ENCODE measurements at regions not wholly inside any gene's neighbourhood (a gene's known extent, or its start where the extent isn't known, plus 50 kb on each side); places are given as distances from the start of the nearest gene placed in this dataset.

DNA sequence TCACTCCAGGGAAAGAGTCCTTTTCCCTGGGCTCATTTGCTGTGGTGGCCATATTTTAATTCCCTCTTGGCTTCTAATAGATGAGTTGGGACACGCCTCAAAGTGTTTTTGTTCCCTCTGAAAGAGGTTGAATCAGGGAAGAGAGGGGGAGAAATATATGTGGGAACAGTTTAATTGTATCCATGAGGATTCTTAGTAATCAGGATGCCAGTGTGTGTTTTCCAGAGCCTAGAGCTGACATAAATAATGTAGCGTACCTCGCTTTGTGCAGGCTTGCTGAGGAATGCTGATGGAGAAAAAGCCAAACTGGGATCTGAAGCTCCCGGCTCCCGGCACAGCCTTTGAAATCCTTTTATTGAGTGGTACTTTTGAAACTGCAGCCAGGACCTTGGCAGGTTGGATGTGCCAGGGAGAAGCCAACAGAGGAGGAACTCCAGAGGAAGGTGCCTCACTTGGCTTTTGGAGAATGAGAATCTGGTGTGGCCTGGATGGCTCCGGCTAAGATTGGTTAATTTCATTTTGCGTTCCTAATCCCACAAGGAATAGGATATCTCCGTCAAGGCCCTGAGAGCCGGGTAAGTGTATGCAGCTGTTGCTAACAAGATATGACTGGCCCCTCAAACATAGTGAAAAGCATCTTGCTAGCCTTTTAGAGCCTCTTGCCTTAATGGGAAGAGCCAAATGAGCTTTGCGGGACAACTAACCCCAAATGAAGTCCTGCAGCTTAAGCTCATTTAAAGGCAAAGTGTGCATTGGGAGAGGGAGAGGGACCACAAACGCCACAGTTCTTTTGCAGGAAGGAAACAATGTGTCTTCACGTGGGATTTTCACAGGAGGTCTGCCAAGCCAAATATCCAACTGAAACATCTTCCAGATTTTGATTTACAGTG is 471.1 kb upstream of the WWC1 start:
- H3K9me3 Mint-ChIP-seq: peaks cover 0 to 7% (median 1%) of the 10 kb centered on the region in 8 donors
- no peaks in the 10 kb centered on the region for H3K9me3 ChIP-seq (ENCODE audit: control insufficient read depth in 1 of 2, low read length in 2 of 2)

DNA sequence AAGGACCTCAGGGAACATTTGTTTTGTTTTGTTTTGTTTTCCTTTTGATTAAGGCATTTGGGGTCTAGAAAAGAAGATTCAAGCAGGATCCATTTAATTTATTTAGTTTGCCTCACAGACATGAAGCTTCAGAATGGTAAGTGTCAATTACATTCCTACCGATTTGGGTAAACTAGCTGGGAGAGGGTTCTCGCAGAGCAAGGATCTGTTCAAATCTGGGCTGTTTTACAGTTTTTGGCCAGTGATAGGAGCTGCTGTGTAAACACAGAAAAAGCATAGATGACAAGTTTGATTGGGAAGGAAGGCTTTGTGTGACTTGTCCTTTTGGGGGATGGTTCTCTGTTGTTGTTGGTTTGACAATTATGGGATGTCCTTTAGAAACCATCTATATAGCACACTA is 470.3 kb upstream of the WWC1 start:
- Mint-ChIP-seq H3K4me3 (no peak overlapping the region), H3K4me1 (no peaks in the 10 kb centered on the region), H3K36me3 (no peaks in the 10 kb centered on the region), H3K27ac (no peak overlapping the region), H3K9me3 (peaks cover 0 to 5% (median 3%) of the 10 kb centered on the region in 8 donors), H3K27me3 (no peaks in the 10 kb centered on the region)
- no peaks in the 10 kb centered on the region for H3K9me3 ChIP-seq (ENCODE audit: control insufficient read depth in 1 of 2, low read length in 2 of 2)
- H3K27ac ChIP-seq (ENCODE audit: low read depth, low read length): no peak overlapping the region
- ChIA-PET CTCF (ENCODE audit: partially characterized antibody) (no interaction called here), POLR2A (ENCODE audit: partially characterized antibody) (no interaction called here)
- intact Hi-C loops (cut with micrococcal nuclease): no loop called here
- no peak for DNase-seq
- no peaks in the 10 kb centered on the region for H3K4me1 ChIP-seq (ENCODE audit: insufficient read depth, low read length)
- no peaks in the 10 kb centered on the region for H3K27me3 ChIP-seq (ENCODE audit: insufficient read depth, low read length)
- no peak overlapping the region for H3K4me3 ChIP-seq (ENCODE audit: low read length in 2 of 2)
- H3K36me3 ChIP-seq (ENCODE audit: insufficient read depth, low read length): no peaks in the 10 kb centered on the region

More for the DNA sequence above, 471.1 kb upstream of the WWC1 start:
- ChIA-PET CTCF (ENCODE audit: partially characterized antibody) (no interaction called here), POLR2A (ENCODE audit: partially characterized antibody) (no interaction called here)
- Histone ChIP-seq H3K4me1 (ENCODE audit: insufficient read depth, low read length) (no peaks in the 10 kb centered on the region), H3K27ac (ENCODE audit: low read depth, low read length) (no peak overlapping the region), H3K36me3 (ENCODE audit: insufficient read depth, low read length) (no peaks in the 10 kb centered on the region), H3K4me3 (ENCODE audit: low read length in 2 of 2) (no peak overlapping the region), H3K27me3 (ENCODE audit: insufficient read depth, low read length) (no peaks in the 10 kb centered on the region)
- intact Hi-C loops (cut with micrococcal nuclease): no loop called here
- H3K4me1 Mint-ChIP-seq: no peaks in the 10 kb centered on the region
- no peak for DNase-seq
- no peak overlapping the region for H3K27ac Mint-ChIP-seq
- H3K4me3 Mint-ChIP-seq: no peak overlapping the region
- no peaks in the 10 kb centered on the region for H3K36me3 Mint-ChIP-seq
- H3K27me3 Mint-ChIP-seq: no peaks in the 10 kb centered on the region

DNA sequence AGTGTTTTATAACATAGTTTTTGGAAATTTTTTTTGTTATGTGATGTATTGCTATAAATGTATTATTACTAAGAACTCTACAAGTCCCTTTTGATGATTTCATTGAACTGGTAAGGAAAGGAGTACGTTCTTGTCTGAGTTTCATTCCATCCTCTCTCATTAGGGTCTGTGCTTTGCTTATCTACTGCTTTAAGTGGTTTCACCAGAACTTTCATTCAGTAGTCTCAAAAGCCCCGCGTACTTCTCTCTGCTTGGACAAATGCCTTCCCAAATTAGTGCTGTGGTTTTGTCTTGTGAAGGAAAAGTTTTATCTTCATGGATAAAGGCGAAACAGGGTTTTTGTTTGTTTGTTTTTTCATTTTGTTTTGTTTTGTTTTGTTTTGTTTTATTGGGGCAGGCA is 469.8 kb upstream of the WWC1 start:
- Mint-ChIP-seq H3K9me3 (peaks cover 0 to 6% (median 3%) of the 10 kb centered on the region in 8 donors), H3K36me3 (no peaks in the 10 kb centered on the region), H3K27me3 (no peaks in the 10 kb centered on the region), H3K4me3 (no peak overlapping the region), H3K27ac (no peak overlapping the region), H3K4me1 (no peaks in the 10 kb centered on the region)
- H3K4me1 ChIP-seq (ENCODE audit: insufficient read depth, low read length): no peaks in the 10 kb centered on the region
- DNase-seq: no peak
- H3K4me3 ChIP-seq (ENCODE audit: low read length in 2 of 2): no peak overlapping the region
- H3K27ac ChIP-seq (ENCODE audit: low read depth, low read length): no peak overlapping the region
- H3K36me3 ChIP-seq (ENCODE audit: insufficient read depth, low read length): no peaks in the 10 kb centered on the region
- no peaks in the 10 kb centered on the region for H3K27me3 ChIP-seq (ENCODE audit: insufficient read depth, low read length)
- ChIA-PET CTCF (ENCODE audit: partially characterized antibody) (no interaction called here), POLR2A (ENCODE audit: partially characterized antibody) (no interaction called here)
- intact Hi-C loops (cut with micrococcal nuclease): no loop called here
- no peaks in the 10 kb centered on the region for H3K9me3 ChIP-seq (ENCODE audit: control insufficient read depth in 1 of 2, low read length in 2 of 2)

DNA sequence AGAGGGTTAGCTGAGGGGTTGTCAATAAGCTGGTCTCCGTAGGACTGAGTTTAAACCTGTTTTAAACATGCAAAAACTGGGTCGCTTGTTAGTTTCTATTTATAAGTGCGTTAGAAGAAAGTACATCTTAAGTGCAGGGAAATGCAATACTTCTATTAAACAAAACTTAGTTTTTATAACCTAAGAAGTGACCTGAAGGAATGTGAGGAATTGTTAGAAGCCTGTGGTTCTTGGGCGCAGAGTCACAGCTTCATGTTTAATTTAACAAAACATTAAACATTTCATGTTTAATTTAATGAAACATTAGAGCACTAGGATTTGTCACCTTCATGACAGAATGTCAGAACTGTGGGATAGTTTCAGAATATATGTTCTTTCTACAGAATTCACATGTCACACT is 469.2 kb upstream of the WWC1 start:
- H3K27ac ChIP-seq (ENCODE audit: low read depth, low read length): no peak overlapping the region
- Mint-ChIP-seq H3K36me3 (no peaks in the 10 kb centered on the region), H3K27me3 (no peaks in the 10 kb centered on the region), H3K9me3 (peaks cover 0 to 4% (median 3%) of the 10 kb centered on the region in 8 donors), H3K4me3 (no peak overlapping the region), H3K4me1 (no peaks in the 10 kb centered on the region), H3K27ac (no peak overlapping the region)
- no peak overlapping the region for H3K4me3 ChIP-seq (ENCODE audit: low read length in 2 of 2)
- intact Hi-C loops (cut with micrococcal nuclease): no loop called here
- no peaks in the 10 kb centered on the region for H3K4me1 ChIP-seq (ENCODE audit: insufficient read depth, low read length)
- H3K9me3 ChIP-seq (ENCODE audit: control insufficient read depth in 1 of 2, low read length in 2 of 2): no peaks in the 10 kb centered on the region
- DNase-seq: no peak
- H3K36me3 ChIP-seq (ENCODE audit: insufficient read depth, low read length): no peaks in the 10 kb centered on the region
- POLR2A ChIA-PET (ENCODE audit: partially characterized antibody): no interaction called here
- CTCF ChIA-PET (ENCODE audit: partially characterized antibody): no interaction called here
- H3K27me3 ChIP-seq (ENCODE audit: insufficient read depth, low read length): no peaks in the 10 kb centered on the region

DNA sequence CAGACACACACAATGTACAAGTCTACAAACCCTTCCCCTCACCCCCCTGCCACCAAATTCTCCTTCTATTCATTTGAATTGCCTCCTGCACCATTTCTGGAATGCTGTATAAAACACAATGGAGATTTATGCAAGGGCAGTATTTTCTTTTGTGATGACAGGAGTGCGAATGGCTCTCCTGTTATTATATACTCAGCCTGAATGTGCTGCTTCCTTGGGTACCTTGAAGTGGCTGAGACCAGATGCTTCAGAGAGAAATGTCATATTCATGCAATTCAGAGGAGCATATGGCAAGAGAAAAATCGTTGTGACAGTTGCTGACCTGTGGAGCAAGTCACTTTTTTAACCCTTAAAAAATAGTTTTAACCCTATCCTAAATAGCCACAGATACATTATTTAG is 468.0 kb upstream of the WWC1 start:
- Histone ChIP-seq H3K4me1 (ENCODE audit: insufficient read depth, low read length) (no peaks in the 10 kb centered on the region), H3K27me3 (ENCODE audit: insufficient read depth, low read length) (no peaks in the 10 kb centered on the region), H3K27ac (ENCODE audit: low read depth, low read length) (no peak overlapping the region), H3K4me3 (ENCODE audit: low read length in 2 of 2) (no peak overlapping the region), H3K9me3 (ENCODE audit: control insufficient read depth in 1 of 2, low read length in 2 of 2) (no peaks in the 10 kb centered on the region), H3K36me3 (ENCODE audit: insufficient read depth, low read length) (no peaks in the 10 kb centered on the region)
- ChIA-PET POLR2A (ENCODE audit: partially characterized antibody) (no interaction called here), CTCF (ENCODE audit: partially characterized antibody) (no interaction called here)
- DNase-seq: no peak
- intact Hi-C loops (cut with micrococcal nuclease): no loop called here
- Mint-ChIP-seq H3K27ac (no peak overlapping the region), H3K4me3 (no peak overlapping the region), H3K36me3 (no peaks in the 10 kb centered on the region), H3K27me3 (no peaks in the 10 kb centered on the region), H3K4me1 (no peaks in the 10 kb centered on the region), H3K9me3 (peaks cover 0 to 4% (median 1%) of the 10 kb centered on the region in 8 donors)

DNA sequence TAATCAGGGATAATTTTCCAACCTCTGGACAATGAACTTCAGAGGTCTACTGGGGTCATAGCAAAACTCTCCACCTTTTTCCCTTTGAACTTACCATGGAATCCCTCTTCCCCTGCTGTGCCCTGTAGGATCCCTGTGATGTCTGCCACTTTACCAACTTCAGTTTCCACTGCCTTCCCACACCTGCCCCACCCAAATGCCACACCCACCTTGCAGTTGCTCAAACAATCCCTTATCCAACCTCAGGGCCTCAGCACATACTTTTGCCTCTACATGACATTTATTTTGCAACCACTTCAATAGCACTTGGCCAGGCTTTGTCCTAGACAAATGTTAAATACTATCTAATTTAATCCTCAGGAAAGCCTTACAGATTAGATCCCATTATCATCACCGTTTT is 463.7 kb upstream of the WWC1 start:
- H3K9me3 Mint-ChIP-seq: peaks cover 0 to 2% (median 0%) of the 10 kb centered on the region in 8 donors
- Histone ChIP-seq H3K4me3 (ENCODE audit: low read length in 2 of 2) (no peak overlapping the region), H3K9me3 (ENCODE audit: control insufficient read depth in 1 of 2, low read length in 2 of 2) (no peaks in the 10 kb centered on the region), H3K27me3 (ENCODE audit: insufficient read depth, low read length) (no peaks in the 10 kb centered on the region), H3K4me1 (ENCODE audit: insufficient read depth, low read length) (no peaks in the 10 kb centered on the region), H3K36me3 (ENCODE audit: insufficient read depth, low read length) (no peaks in the 10 kb centered on the region), H3K27ac (ENCODE audit: low read depth, low read length) (no peak overlapping the region)
- intact Hi-C loops (cut with micrococcal nuclease): no loop called here
- ChIA-PET CTCF (ENCODE audit: partially characterized antibody) (no interaction called here), POLR2A (ENCODE audit: partially characterized antibody) (no interaction called here)
- no peak for DNase-seq
- H3K27ac Mint-ChIP-seq: no peak overlapping the region
- H3K27me3 Mint-ChIP-seq: peaks cover 0 to 2% of the 10 kb centered on the region in 2 donors
- no peaks in the 10 kb centered on the region for H3K36me3 Mint-ChIP-seq
- no peaks in the 10 kb centered on the region for H3K4me1 Mint-ChIP-seq
- H3K4me3 Mint-ChIP-seq: no peak overlapping the region

DNA sequence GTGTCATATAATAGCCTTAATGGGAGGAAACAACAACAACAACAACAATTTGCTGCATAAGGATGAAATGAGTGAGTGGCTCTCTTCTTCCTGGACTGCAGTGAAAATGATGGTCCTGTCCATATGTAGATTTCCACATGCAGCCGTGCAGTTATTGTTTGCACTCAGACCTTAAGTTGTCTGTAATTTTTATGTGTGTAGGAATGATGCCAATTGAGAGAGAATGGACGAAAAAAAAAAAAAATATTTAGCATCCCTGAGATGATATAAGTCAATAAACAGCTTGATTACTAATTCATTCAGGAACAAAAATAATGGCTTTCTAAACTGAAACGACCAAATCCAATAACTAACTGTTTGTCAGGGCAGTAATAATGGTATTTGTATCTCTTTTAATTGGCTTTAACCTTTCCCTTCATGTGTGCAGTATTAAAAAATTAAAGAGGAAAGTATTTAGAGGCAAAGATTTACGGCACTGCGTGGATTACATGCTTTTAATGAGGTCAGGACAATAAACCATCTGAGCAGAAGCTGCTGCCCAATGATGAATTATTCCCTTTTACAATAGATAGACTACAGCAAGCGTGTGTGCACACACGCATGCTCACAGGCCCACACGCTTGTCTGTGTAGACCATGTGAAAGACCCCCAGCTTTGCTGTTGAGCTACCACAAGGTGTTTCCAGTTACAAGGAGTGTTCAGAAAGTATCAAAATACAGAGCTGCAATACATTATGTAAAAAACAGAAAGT is 459.5 kb upstream of the WWC1 start:
- H3K27ac Mint-ChIP-seq: no peak overlapping the region
- CTCF ChIA-PET (ENCODE audit: partially characterized antibody): no interaction called here

More for the DNA sequence above, 459.5 kb upstream of the WWC1 start:
- no peak overlapping the region for H3K4me3 ChIP-seq (ENCODE audit: low read length in 2 of 2)
- Mint-ChIP-seq H3K36me3 (no peaks in the 10 kb centered on the region), H3K9me3 (no peaks in the 10 kb centered on the region), H3K4me3 (no peak overlapping the region), H3K4me1 (no peaks in the 10 kb centered on the region), H3K27me3 (peaks cover 0 to 2% of the 10 kb centered on the region in 2 donors)
- no peak overlapping the region for H3K27ac ChIP-seq (ENCODE audit: low read depth, low read length)
- POLR2A ChIA-PET (ENCODE audit: partially characterized antibody): no interaction called here
- intact Hi-C loops (cut with micrococcal nuclease): no loop called here
- no peaks in the 10 kb centered on the region for H3K9me3 ChIP-seq (ENCODE audit: control insufficient read depth in 1 of 2, low read length in 2 of 2)
- DNase-seq: no peak
- H3K27me3 ChIP-seq (ENCODE audit: insufficient read depth, low read length): no peaks in the 10 kb centered on the region
- no peaks in the 10 kb centered on the region for H3K36me3 ChIP-seq (ENCODE audit: insufficient read depth, low read length)
- H3K4me1 ChIP-seq (ENCODE audit: insufficient read depth, low read length): no peaks in the 10 kb centered on the region

All from CD4-positive, alpha-beta memory T cell (primary cell).